GM23338 (cell line): ENCODE measurements at regions not wholly inside any gene's neighbourhood (a gene's known extent, or its start where the extent isn't known, plus 50 kb on each side); places are given as distances from the start of the nearest gene placed in this dataset.

Experiments used
- ATAC-seq: fragments of 200-7000 bp; cut with Tn5 transposase; 3 replicates; pipeline ENCODE4 v1.9.1; 2020
- DNase-seq: peaks from one replicate; pipeline ENCODE4 v3.0.0-alpha.2; 2015; ENCODE audit warnings: low spot score
- H2AFZ ChIP-seq: fragments of 200-600 bp; sonication (generic); 2 replicates; pipeline ENCODE4 v1.8.0; 2016; ENCODE audit warnings: antibody characterized with exemption, mild to moderate bottlenecking, moderate library complexity
- H3F3A ChIP-seq: fragments of 200-600 bp; sonication (generic); replicated peaks from 2 replicates; pipeline ENCODE4 v1.8.0; 2017; ENCODE audit warnings: antibody characterized with exemption, mixed run types, low read depth
- H3K27ac ChIP-seq: fragments of 200-600 bp; sonication (generic); 2 replicates; pipeline ENCODE4 v1.6.1; 2016; ENCODE audit warnings: low read depth
- H3K27me3 ChIP-seq: fragments of 200-600 bp; sonication (generic); 2 replicates; pipeline ENCODE4 v1.8.0; 2016; ENCODE audit warnings: mild to moderate bottlenecking, mixed run types, moderate library complexity; ENCODE audit not compliant: insufficient read depth
- H3K36me3 ChIP-seq: fragments of 200-600 bp; sonication (generic); 2 replicates; pipeline ENCODE4 v1.8.0; 2016; ENCODE audit warnings: mild to moderate bottlenecking; ENCODE audit not compliant: insufficient read depth
- H3K4me1 ChIP-seq: fragments of 200-600 bp; sonication (generic); 2 replicates; pipeline ENCODE4 v1.8.0; 2016; ENCODE audit warnings: mild to moderate bottlenecking, moderate library complexity; ENCODE audit not compliant: insufficient read depth
- H3K4me2 ChIP-seq: fragments of 200-600 bp; sonication (generic); 2 replicates; pipeline ENCODE4 v1.7.1; 2017; ENCODE audit warnings: mixed run types
- H3K4me3 ChIP-seq: fragments of 200-600 bp; sonication (generic); 2 replicates; pipeline ENCODE4 v1.6.1; 2016; ENCODE audit warnings: mixed run types
- H3K79me2 ChIP-seq: fragments of 200-600 bp; sonication (generic); replicated peaks from 2 replicates; pipeline ENCODE4 v1.8.0; 2017; ENCODE audit warnings: mild to moderate bottlenecking; ENCODE audit not compliant: insufficient read depth
- H3K9me2 ChIP-seq: fragments of 200-600 bp; sonication (generic); 2 replicates; pipeline ENCODE4 v1.8.0; 2017; ENCODE audit not compliant: insufficient read depth
- H4K20me1 ChIP-seq: fragments of 200-600 bp; sonication (generic); replicated peaks from 2 replicates; pipeline ENCODE4 v1.8.0; 2017; ENCODE audit warnings: mild to moderate bottlenecking; ENCODE audit not compliant: insufficient read depth
- H3K27ac Mint-ChIP-seq: 2 replicates; pipeline ENCODE4 v1.8.0; 2020; ENCODE audit warnings: inconsistent platforms, mild to moderate bottlenecking, moderate library complexity, mixed read lengths
- H3K27me3 Mint-ChIP-seq: 3 replicates; pipeline ENCODE4 v1.8.0; 2022; ENCODE audit warnings: low read depth, mild to moderate bottlenecking, moderate library complexity, mixed read lengths, inconsistent platforms; ENCODE audit not compliant: insufficient read depth, poor library complexity
- H3K36me3 Mint-ChIP-seq: 3 replicates; pipeline ENCODE4 v1.8.0; 2021; ENCODE audit warnings: low read depth, mild to moderate bottlenecking, inconsistent platforms, moderate library complexity, mixed read lengths
- H3K4me1 Mint-ChIP-seq: 3 replicates; pipeline ENCODE4 v1.8.0; 2020; ENCODE audit warnings: mild to moderate bottlenecking, inconsistent platforms, mixed read lengths
- H3K4me3 Mint-ChIP-seq: 3 replicates; pipeline ENCODE4 v1.8.0; 2021; ENCODE audit warnings: moderate library complexity, mild to moderate bottlenecking, inconsistent platforms, mixed read lengths
- H3K9me3 Mint-ChIP-seq: 3 replicates; pipeline ENCODE4 v1.8.0; 2020; ENCODE audit warnings: moderate library complexity, mild to moderate bottlenecking, inconsistent platforms, mixed read lengths
- CREB1 ChIP-seq: fragments of 250-450 bp; sonication (Bioruptor Pico); IDR thresholded peaks from 2 replicates; pipeline ENCODE4 v1.5.0; 2020; ENCODE audit warnings: low read depth, mild to moderate bottlenecking, moderate library complexity
- EZH2 ChIP-seq: fragments of 200-600 bp; sonication (generic); IDR thresholded peaks from one replicate; pipeline ENCODE4 v1.8.0; 2017; ENCODE audit warnings: antibody characterized with exemption, mild to moderate bottlenecking, low read depth; ENCODE audit not compliant: unreplicated experiment
- JUNB ChIP-seq: IDR thresholded peaks from one replicate; pipeline ENCODE4 v1.6.1; 2016; ENCODE audit warnings: antibody characterized with exemption; ENCODE audit not compliant: unreplicated experiment
- TF ChIP-seq, protein P1 (sequence below), 2 experiments: fragments of 200-600 bp in 1 of 2; sonication (generic) in 1 of 2; conservative IDR thresholded peaks; 2 replicates each; pipeline versions ENCODE4 v1.5.1 to v1.6.1; 2016 to 2017; ENCODE audit warnings: antibody characterized with exemption in 2 of 2, low read depth in 2 of 2, mild to moderate bottlenecking in 2 of 2, moderate library complexity in 1 of 2
- TF ChIP-seq, protein P2 (sequence below): fragments of 250-450 bp; sonication (Bioruptor Pico); IDR thresholded peaks from 2 replicates; pipeline ENCODE4 v1.5.0; 2020; ENCODE audit warnings: mild to moderate bottlenecking, moderate library complexity

DNA sequence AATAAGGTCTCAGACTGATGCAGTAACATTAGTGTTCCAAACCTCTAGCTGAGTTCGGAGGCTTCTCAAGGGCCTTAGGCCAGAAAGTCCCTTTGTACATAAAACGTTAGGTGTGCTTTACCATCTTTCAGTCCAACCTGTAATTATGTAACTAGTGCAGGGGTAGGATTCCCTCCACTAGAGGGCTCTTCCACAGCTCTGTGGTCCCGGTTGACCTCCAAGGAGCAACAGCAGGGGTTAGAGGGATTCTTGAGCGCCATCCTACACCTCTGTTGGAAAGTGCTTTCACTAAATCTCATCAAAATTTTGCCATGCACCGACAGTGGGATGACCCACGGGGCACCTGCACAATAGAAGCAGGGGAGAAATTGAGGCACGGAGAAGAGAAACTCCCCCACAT lies 155.8 kb upstream of the LRP1B start:
- no peaks in the 10 kb centered on the region for H3K27me3 Mint-ChIP-seq
- no peaks in the 10 kb centered on the region for H3K36me3 ChIP-seq
- H3K9me2 ChIP-seq: no peaks in the 10 kb centered on the region
- no peak overlapping the region for H3K27ac ChIP-seq
- H3K27ac Mint-ChIP-seq: no peak overlapping the region
- no peaks in the 10 kb centered on the region for H4K20me1 ChIP-seq
- no peaks in the 10 kb centered on the region for H3K9me3 Mint-ChIP-seq
- H3K79me2 ChIP-seq: no peaks in the 10 kb centered on the region
- H3K36me3 Mint-ChIP-seq: no peaks in the 10 kb centered on the region
- H2AFZ ChIP-seq: no peak overlapping the region
- H3F3A ChIP-seq: no peaks in the 10 kb centered on the region
- no peaks in the 10 kb centered on the region for H3K27me3 ChIP-seq
- H3K4me1 Mint-ChIP-seq: peaks cover 12% of the 10 kb centered on the region; the same call in 2 of the 3 replicates
- TF ChIP-seq CREB1 (CRISPR knock-in tag) (no peak), JUNB (no peak), EZH2 (no peak)
- TF ChIP-seq, protein P1, sequence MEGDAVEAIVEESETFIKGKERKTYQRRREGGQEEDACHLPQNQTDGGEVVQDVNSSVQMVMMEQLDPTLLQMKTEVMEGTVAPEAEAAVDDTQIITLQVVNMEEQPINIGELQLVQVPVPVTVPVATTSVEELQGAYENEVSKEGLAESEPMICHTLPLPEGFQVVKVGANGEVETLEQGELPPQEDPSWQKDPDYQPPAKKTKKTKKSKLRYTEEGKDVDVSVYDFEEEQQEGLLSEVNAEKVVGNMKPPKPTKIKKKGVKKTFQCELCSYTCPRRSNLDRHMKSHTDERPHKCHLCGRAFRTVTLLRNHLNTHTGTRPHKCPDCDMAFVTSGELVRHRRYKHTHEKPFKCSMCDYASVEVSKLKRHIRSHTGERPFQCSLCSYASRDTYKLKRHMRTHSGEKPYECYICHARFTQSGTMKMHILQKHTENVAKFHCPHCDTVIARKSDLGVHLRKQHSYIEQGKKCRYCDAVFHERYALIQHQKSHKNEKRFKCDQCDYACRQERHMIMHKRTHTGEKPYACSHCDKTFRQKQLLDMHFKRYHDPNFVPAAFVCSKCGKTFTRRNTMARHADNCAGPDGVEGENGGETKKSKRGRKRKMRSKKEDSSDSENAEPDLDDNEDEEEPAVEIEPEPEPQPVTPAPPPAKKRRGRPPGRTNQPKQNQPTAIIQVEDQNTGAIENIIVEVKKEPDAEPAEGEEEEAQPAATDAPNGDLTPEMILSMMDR (conservative IDR thresholded peaks at IDR 0.05; ENCODE audit: low read depth in 2 of 2): peak; percentile 85 to 89
- TF ChIP-seq, protein P2, sequence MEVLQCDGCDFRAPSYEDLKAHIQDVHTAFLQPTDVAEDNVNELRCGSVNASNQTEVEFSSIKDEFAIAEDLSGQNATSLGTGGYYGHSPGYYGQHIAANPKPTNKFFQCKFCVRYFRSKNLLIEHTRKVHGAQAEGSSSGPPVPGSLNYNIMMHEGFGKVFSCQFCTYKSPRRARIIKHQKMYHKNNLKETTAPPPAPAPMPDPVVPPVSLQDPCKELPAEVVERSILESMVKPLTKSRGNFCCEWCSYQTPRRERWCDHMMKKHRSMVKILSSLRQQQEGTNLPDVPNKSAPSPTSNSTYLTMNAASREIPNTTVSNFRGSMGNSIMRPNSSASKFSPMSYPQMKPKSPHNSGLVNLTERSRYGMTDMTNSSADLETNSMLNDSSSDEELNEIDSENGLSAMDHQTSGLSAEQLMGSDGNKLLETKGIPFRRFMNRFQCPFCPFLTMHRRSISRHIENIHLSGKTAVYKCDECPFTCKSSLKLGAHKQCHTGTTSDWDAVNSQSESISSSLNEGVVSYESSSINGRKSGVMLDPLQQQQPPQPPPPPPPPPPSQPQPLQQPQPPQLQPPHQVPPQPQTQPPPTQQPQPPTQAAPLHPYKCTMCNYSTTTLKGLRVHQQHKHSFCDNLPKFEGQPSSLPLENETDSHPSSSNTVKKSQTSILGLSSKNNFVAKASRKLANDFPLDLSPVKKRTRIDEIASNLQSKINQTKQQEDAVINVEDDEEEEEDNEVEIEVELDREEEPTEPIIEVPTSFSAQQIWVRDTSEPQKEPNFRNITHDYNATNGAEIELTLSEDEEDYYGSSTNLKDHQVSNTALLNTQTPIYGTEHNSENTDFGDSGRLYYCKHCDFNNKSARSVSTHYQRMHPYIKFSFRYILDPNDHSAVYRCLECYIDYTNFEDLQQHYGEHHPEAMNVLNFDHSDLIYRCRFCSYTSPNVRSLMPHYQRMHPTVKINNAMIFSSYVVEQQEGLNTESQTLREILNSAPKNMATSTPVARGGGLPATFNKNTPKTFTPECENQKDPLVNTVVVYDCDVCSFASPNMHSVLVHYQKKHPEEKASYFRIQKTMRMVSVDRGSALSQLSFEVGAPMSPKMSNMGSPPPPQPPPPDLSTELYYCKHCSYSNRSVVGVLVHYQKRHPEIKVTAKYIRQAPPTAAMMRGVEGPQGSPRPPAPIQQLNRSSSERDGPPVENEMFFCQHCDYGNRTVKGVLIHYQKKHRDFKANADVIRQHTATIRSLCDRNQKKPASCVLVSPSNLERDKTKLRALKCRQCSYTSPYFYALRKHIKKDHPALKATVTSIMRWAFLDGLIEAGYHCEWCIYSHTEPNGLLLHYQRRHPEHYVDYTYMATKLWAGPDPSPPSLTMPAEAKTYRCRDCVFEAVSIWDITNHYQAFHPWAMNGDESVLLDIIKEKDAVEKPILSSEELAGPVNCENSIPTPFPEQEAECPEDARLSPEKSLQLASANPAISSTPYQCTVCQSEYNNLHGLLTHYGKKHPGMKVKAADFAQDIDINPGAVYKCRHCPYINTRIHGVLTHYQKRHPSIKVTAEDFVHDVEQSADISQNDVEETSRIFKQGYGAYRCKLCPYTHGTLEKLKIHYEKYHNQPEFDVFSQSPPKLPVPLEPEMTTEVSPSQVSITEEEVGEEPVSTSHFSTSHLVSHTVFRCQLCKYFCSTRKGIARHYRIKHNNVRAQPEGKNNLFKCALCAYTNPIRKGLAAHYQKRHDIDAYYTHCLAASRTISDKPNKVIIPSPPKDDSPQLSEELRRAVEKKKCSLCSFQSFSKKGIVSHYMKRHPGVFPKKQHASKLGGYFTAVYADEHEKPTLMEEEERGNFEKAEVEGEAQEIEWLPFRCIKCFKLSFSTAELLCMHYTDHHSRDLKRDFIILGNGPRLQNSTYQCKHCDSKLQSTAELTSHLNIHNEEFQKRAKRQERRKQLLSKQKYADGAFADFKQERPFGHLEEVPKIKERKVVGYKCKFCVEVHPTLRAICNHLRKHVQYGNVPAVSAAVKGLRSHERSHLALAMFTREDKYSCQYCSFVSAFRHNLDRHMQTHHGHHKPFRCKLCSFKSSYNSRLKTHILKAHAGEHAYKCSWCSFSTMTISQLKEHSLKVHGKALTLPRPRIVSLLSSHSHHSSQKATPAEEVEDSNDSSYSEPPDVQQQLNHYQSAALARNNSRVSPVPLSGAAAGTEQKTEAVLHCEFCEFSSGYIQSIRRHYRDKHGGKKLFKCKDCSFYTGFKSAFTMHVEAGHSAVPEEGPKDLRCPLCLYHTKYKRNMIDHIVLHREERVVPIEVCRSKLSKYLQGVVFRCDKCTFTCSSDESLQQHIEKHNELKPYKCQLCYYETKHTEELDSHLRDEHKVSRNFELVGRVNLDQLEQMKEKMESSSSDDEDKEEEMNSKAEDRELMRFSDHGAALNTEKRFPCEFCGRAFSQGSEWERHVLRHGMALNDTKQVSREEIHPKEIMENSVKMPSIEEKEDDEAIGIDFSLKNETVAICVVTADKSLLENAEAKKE (CRISPR knock-in tag): peak; percentile 84
- no peaks in the 10 kb centered on the region; the same call in 1 of the 2 replicates for H3K4me1 ChIP-seq
- no peak overlapping the region for H3K4me3 ChIP-seq
- peak; percentile 99 for ATAC-seq
- DNase-seq: peak; percentile 89
- H3K4me3 Mint-ChIP-seq: no peak overlapping the region
- no peak overlapping the region for H3K4me2 ChIP-seq
